Colonic mucosa (tissue), 4 donors: ENCODE measurements at regions not wholly inside any gene's neighbourhood (a gene's known extent, or its start where the extent isn't known, plus 50 kb on each side); places are given as distances from the start of the nearest gene placed in this dataset.
"Not testable (repeated sequence)": the region's sequence is repeated elsewhere in the genome, so short reads cannot be mapped to it uniquely, and the experiment has no call there.

Experiments used
- DNase-seq: peaks from one replicate; pipeline ENCODE4 v3.0.0-alpha.2; 2020
- H3K27ac ChIP-seq: fragments of 200-600 bp; one replicate; pipeline ENCODE4 v1.8.0; 2021
- H3K27me3 ChIP-seq: fragments of 200-600 bp; one replicate; pipeline ENCODE4 v1.8.0; 2021
- H3K36me3 ChIP-seq: fragments of 200-600 bp; one replicate; pipeline ENCODE4 v1.8.0; 2021
- H3K4me1 ChIP-seq: fragments of 200-600 bp; one replicate; pipeline ENCODE4 v1.8.0; 2021; ENCODE audit warnings: mild to moderate bottlenecking
- H3K4me3 ChIP-seq: fragments of 200-600 bp; one replicate; pipeline ENCODE4 v1.8.0; 2021
- H3K9ac ChIP-seq, 2 donors: one replicate each; pipeline ENCODE4 v1.7.0; 2013; ENCODE audit warnings: control low read depth in 2 of 2, low read depth in 2 of 2, low read length in 2 of 2
- H3K9me3 ChIP-seq: fragments of 200-600 bp; one replicate; pipeline ENCODE4 v1.8.0; 2021
- intact Hi-C: fragments of 100-400 bp; cut with DNase I; formaldehyde crosslinking; loops from one replicate; pipeline ENCODE4 v1.14.1; 2022
- TF ChIP-seq, protein P1 (sequence below): fragments of 200-600 bp; IDR thresholded peaks from one replicate; pipeline ENCODE4 v1.8.0; 2022; ENCODE audit warnings: antibody characterized with exemption, mild to moderate bottlenecking
- donor health status: healthy.
- donor health status: DM: no; HTN: no; CAD: no.
- donor health status: DM: no; HTN: no; CAD: no.

GRCh38 chr17:13419676-13420075 lies 182.1 kb downstream of the HS3ST3A1 start:
- intact Hi-C loops: no loop called here
- TF ChIP-seq, protein P1, sequence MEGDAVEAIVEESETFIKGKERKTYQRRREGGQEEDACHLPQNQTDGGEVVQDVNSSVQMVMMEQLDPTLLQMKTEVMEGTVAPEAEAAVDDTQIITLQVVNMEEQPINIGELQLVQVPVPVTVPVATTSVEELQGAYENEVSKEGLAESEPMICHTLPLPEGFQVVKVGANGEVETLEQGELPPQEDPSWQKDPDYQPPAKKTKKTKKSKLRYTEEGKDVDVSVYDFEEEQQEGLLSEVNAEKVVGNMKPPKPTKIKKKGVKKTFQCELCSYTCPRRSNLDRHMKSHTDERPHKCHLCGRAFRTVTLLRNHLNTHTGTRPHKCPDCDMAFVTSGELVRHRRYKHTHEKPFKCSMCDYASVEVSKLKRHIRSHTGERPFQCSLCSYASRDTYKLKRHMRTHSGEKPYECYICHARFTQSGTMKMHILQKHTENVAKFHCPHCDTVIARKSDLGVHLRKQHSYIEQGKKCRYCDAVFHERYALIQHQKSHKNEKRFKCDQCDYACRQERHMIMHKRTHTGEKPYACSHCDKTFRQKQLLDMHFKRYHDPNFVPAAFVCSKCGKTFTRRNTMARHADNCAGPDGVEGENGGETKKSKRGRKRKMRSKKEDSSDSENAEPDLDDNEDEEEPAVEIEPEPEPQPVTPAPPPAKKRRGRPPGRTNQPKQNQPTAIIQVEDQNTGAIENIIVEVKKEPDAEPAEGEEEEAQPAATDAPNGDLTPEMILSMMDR: no peak
- no peak overlapping the region for H3K27ac ChIP-seq
- H3K27me3 ChIP-seq: no peaks in the 10 kb centered on the region
- no peaks in the 10 kb centered on the region for H3K36me3 ChIP-seq
- DNase-seq: no peak
- H3K9me3 ChIP-seq: no peaks in the 10 kb centered on the region
- H3K4me3 ChIP-seq: no peak overlapping the region
- no peaks in the 10 kb centered on the region for H3K4me1 ChIP-seq
- no peak overlapping the region for H3K9ac ChIP-seq

- TF ChIP-seq, protein P1: no peak
- intact Hi-C loops: no loop called here
- no peak overlapping the region for H3K9ac ChIP-seq
- H3K36me3 ChIP-seq: no peaks in the 10 kb centered on the region
- H3K4me1 ChIP-seq: no peaks in the 10 kb centered on the region
- H3K4me3 ChIP-seq: no peak overlapping the region
- H3K27me3 ChIP-seq: no peaks in the 10 kb centered on the region
- no peaks in the 10 kb centered on the region for H3K9me3 ChIP-seq
- H3K27ac ChIP-seq: no peak overlapping the region
- DNase-seq: no peak
Measured at GRCh38 chr17:13418891-13419290, 182.8 kb downstream of the HS3ST3A1 start.

- Histone ChIP-seq H3K9me3 (no peaks in the 10 kb centered on the region), H3K9ac (no peak overlapping the region), H3K27me3 (no peaks in the 10 kb centered on the region), H3K36me3 (no peaks in the 10 kb centered on the region), H3K4me3 (no peak overlapping the region), H3K4me1 (no peaks in the 10 kb centered on the region), H3K27ac (no peak overlapping the region)
- intact Hi-C loops: no loop called here
- no peak for DNase-seq
- TF ChIP-seq, protein P1: no peak
Measured at GRCh38 chr17:13417381-13417950, 184.3 kb downstream of the HS3ST3A1 start.

GRCh38 chr17:13416748-13417363 lies 184.9 kb downstream of the HS3ST3A1 start:
- Histone ChIP-seq H3K27ac (no peak overlapping the region), H3K27me3 (no peaks in the 10 kb centered on the region), H3K9ac (no peak overlapping the region), H3K9me3 (no peaks in the 10 kb centered on the region), H3K4me1 (no peaks in the 10 kb centered on the region), H3K4me3 (no peak overlapping the region), H3K36me3 (no peaks in the 10 kb centered on the region)
- TF ChIP-seq, protein P1: no peak
- intact Hi-C loops: no loop called here
- no peak for DNase-seq

- no peaks in the 10 kb centered on the region for H3K36me3 ChIP-seq
- no peak overlapping the region for H3K4me3 ChIP-seq
- no peaks in the 10 kb centered on the region for H3K9me3 ChIP-seq
- H3K9ac ChIP-seq: no peak overlapping the region
- no peaks in the 10 kb centered on the region for H3K27me3 ChIP-seq
- peak; percentile 57 for DNase-seq
- H3K4me1 ChIP-seq: no peaks in the 10 kb centered on the region
- intact Hi-C loops: no loop called here
- no peak overlapping the region for H3K27ac ChIP-seq
- TF ChIP-seq, protein P1: no peak
Measured at GRCh38 chr17:13415871-13416416, 185.8 kb downstream of the HS3ST3A1 start.

GRCh38 chr17:13415200-13415599 lies 186.5 kb downstream of the HS3ST3A1 start:
- H3K36me3 ChIP-seq, H3K9me3 ChIP-seq, H3K27me3 ChIP-seq, H3K4me1 ChIP-seq, H3K27ac ChIP-seq, DNase-seq, H3K9ac ChIP-seq, intact Hi-C loops, H3K4me3 ChIP-seq: not testable (repeated sequence)
